ENCODE measurements at regions not wholly inside any gene's neighbourhood (a gene's known extent, or its start where the extent isn't known, plus 50 kb on each side); places are given as distances from the start of the nearest gene placed in this dataset.

DNA sequence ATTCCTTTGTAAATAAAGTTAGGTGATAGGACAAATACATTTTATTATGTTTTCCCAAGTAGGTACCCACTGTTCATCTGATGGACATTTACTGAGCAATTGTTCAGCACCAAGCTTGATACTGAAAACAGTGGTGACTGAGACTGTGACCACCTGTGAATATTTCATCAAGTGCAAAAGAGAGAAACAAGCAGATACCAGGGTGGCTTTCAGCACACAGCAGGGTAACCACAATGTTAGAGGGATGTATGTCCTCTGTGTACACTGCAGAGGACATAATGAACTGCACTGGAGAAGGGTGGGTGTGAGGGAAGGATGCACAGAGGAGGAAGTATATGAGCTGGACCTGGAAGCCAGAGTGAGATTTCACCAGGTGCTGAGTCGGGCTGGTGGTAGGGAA, 411.8 kb downstream of the RAD51AP2 start:
- no peak overlapping the region for H3K4me3 ChIP-seq (ENCODE audit: low read length)
- no peak for DNase-seq (ENCODE audit: low read depth)

GRCh38 chr2:17104454-17104853, 413.8 kb downstream of the RAD51AP2 start:
- no peak for TF ChIP-seq CTCF (IDR thresholded peaks at IDR 0.05; ENCODE audit: insufficient read depth, low read depth, low read length, missing control alignments)
- DNase-seq (ENCODE audit: low read depth): peak; percentile 76
- H3K4me3 ChIP-seq (ENCODE audit: low read length): no peak overlapping the region

More for the DNA sequence above, 411.8 kb downstream of the RAD51AP2 start:
- TF ChIP-seq CTCF (IDR thresholded peaks at IDR 0.05; ENCODE audit: insufficient read depth, low read depth, low read length, missing control alignments): no peak

- no peak for DNase-seq (ENCODE audit: low read depth)
- H3K4me3 ChIP-seq (ENCODE audit: low read length): no peak overlapping the region
- TF ChIP-seq CTCF (IDR thresholded peaks at IDR 0.05; ENCODE audit: insufficient read depth, low read depth, low read length, missing control alignments): no peak
Observed at GRCh38 chr2:17101596-17101995, 416.6 kb downstream of the RAD51AP2 start.

- no peak for TF ChIP-seq CTCF (IDR thresholded peaks at IDR 0.05; ENCODE audit: insufficient read depth, low read depth, low read length, missing control alignments)
- no peak for DNase-seq (ENCODE audit: low read depth)
- H3K4me3 ChIP-seq (ENCODE audit: low read length): no peak overlapping the region
Observed at GRCh38 chr2:17101091-17101490, 417.1 kb downstream of the RAD51AP2 start.

- TF ChIP-seq CTCF (IDR thresholded peaks at IDR 0.05; ENCODE audit: insufficient read depth, low read depth, low read length, missing control alignments): no peak
- no peak for DNase-seq (ENCODE audit: low read depth)
- no peak overlapping the region for H3K4me3 ChIP-seq (ENCODE audit: low read length)
Observed at GRCh38 chr2:17095340-17095739, 422.9 kb downstream of the RAD51AP2 start.

DNA sequence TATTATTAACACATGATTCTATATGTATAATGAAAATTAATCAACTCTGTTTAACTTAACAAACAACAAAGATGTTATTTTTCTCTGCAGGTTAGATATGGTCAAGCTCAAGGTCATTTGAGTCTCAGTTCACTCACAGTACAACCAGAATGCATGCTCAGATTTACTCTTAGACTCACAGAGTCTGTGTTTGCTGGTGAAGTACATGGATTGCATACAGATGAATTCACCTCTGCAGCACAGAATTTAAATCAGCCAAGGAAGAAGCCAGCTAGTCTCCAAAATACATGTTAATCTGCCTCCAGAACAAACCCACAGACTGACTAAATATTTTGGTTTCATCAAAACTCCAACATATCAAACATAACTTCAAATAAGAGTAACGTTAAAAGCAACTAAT, 424.5 kb downstream of the RAD51AP2 start:
- no peak for DNase-seq (ENCODE audit: low read depth)
- no peak for TF ChIP-seq CTCF (IDR thresholded peaks at IDR 0.05; ENCODE audit: insufficient read depth, low read depth, low read length, missing control alignments)
- H3K4me3 ChIP-seq (ENCODE audit: low read length): no peak overlapping the region

DNA sequence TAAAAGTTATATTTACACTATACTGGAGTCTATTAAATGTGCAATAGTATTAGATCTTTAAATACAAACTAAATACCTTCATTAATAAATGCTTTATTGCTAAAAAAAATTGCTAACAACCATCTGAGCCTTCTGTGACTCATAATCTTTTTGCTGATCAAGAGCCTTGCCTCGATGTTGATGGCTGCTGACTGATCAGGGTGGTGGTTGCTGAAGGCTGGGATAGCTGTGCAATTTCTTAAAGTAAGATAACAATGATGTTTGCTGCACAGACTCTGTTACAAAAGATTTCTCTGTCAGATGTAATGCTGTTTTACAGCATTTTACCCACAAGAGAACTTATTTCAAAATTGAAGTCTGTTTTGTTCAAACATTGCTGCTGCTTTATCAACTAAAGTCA, 421.4 kb upstream of the CYRIA start:
- TF ChIP-seq CTCF (IDR thresholded peaks at IDR 0.05; ENCODE audit: insufficient read depth, low read depth, low read length, missing control alignments): no peak
- no peak for DNase-seq (ENCODE audit: low read depth)
- no peak overlapping the region for H3K4me3 ChIP-seq (ENCODE audit: low read length)
